ENCODE measurements at regions not wholly inside any gene's neighbourhood (a gene's known extent, or its start where the extent isn't known, plus 50 kb on each side); places are given as distances from the start of the nearest gene placed in this dataset.

DNA sequence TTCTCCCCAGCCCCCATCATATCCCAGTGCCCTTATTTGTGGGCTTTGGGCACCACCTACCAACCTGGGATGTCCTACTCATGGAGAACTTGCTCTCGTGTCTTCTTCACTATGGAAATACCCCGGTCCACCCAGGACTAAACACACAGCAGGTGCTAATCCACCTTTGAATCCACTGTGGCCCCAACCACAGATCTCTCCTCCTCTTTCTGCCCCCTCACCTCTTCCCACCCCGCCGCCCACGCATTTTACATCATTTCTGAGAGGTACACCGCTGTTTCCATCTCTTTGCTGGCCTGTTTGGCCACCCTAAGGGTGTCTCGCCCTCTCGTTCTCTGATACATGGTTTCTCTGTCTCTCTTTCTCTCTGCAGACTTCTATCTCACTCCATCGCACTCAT, 82.5 kb upstream of the CTNNBL1 start (continued):
- TF ChIP-seq, protein P1, sequence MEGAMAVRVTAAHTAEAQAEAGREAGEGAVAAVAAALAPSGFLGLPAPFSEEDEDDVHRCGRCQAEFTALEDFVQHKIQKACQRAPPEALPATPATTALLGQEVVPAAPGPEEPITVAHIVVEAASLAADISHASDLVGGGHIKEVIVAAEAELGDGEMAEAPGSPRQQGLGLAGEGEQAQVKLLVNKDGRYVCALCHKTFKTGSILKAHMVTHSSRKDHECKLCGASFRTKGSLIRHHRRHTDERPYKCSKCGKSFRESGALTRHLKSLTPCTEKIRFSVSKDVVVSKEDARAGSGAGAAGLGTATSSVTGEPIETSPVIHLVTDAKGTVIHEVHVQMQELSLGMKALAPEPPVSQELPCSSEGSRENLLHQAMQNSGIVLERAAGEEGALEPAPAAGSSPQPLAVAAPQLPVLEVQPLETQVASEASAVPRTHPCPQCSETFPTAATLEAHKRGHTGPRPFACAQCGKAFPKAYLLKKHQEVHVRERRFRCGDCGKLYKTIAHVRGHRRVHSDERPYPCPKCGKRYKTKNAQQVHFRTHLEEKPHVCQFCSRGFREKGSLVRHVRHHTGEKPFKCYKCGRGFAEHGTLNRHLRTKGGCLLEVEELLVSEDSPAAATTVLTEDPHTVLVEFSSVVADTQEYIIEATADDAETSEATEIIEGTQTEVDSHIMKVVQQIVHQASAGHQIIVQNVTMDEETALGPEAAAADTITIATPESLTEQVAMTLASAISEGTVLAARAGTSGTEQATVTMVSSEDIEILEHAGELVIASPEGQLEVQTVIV (IDR thresholded peaks at IDR 0.05; ENCODE audit: borderline replicate concordance, partially characterized antibody), result no peak
- TF ChIP-seq SMAD1 (IDR thresholded peaks at IDR 0.05; ENCODE audit: low read depth, partially characterized antibody) (no peak), PBX3 (IDR thresholded peaks at IDR 0.05; ENCODE audit: insufficient replicate concordance, low read depth, low read length) (no peak), FOXK2 (IDR thresholded peaks at IDR 0.05) (no peak), KLF5 (IDR thresholded peaks at IDR 0.05; ENCODE audit: partially characterized antibody) (no peak), NBN (IDR thresholded peaks at IDR 0.05) (no peak), JUND (IDR thresholded peaks at IDR 0.05; ENCODE audit: low read depth, low read length) (no peak), HDAC6 (IDR thresholded peaks at IDR 0.05; ENCODE audit: unreplicated experiment) (no peak), CTCF (IDR thresholded peaks at IDR 0.05 in 2 of 3, conservative IDR thresholded peaks at IDR 0.05 in 1 of 3; ENCODE audit: control insufficient read depth in 2 of 3, extremely low read depth in 1 of 3, insufficient read depth in 1 of 3, low read depth in 3 of 3, low read length in 3 of 3) (no peak)
